GM23338 (cell line): ENCODE measurements at regions not wholly inside any gene's neighbourhood (a gene's known extent, or its start where the extent isn't known, plus 50 kb on each side); places are given as distances from the start of the nearest gene placed in this dataset.

Experiments
- ATAC-seq: fragments of 200-7000 bp; cut with Tn5 transposase; 3 replicates; pipeline ENCODE4 v1.9.1; 2020
- DNase-seq: peaks from one replicate; pipeline ENCODE4 v3.0.0-alpha.2; 2015; ENCODE audit warnings: low spot score
- H2AFZ ChIP-seq: fragments of 200-600 bp; sonication (generic); 2 replicates; pipeline ENCODE4 v1.8.0; 2016; ENCODE audit warnings: antibody characterized with exemption, mild to moderate bottlenecking, moderate library complexity
- H3F3A ChIP-seq: fragments of 200-600 bp; sonication (generic); replicated peaks from 2 replicates; pipeline ENCODE4 v1.8.0; 2017; ENCODE audit warnings: antibody characterized with exemption, mixed run types, low read depth
- H3K27ac ChIP-seq: fragments of 200-600 bp; sonication (generic); 2 replicates; pipeline ENCODE4 v1.6.1; 2016; ENCODE audit warnings: low read depth
- H3K27me3 ChIP-seq: fragments of 200-600 bp; sonication (generic); 2 replicates; pipeline ENCODE4 v1.8.0; 2016; ENCODE audit warnings: mild to moderate bottlenecking, mixed run types, moderate library complexity; ENCODE audit not compliant: insufficient read depth
- H3K36me3 ChIP-seq: fragments of 200-600 bp; sonication (generic); 2 replicates; pipeline ENCODE4 v1.8.0; 2016; ENCODE audit warnings: mild to moderate bottlenecking; ENCODE audit not compliant: insufficient read depth
- H3K4me1 ChIP-seq: fragments of 200-600 bp; sonication (generic); 2 replicates; pipeline ENCODE4 v1.8.0; 2016; ENCODE audit warnings: mild to moderate bottlenecking, moderate library complexity; ENCODE audit not compliant: insufficient read depth
- H3K4me2 ChIP-seq: fragments of 200-600 bp; sonication (generic); 2 replicates; pipeline ENCODE4 v1.7.1; 2017; ENCODE audit warnings: mixed run types
- H3K4me3 ChIP-seq: fragments of 200-600 bp; sonication (generic); 2 replicates; pipeline ENCODE4 v1.6.1; 2016; ENCODE audit warnings: mixed run types
- H3K79me2 ChIP-seq: fragments of 200-600 bp; sonication (generic); replicated peaks from 2 replicates; pipeline ENCODE4 v1.8.0; 2017; ENCODE audit warnings: mild to moderate bottlenecking; ENCODE audit not compliant: insufficient read depth
- H3K9me2 ChIP-seq: fragments of 200-600 bp; sonication (generic); 2 replicates; pipeline ENCODE4 v1.8.0; 2017; ENCODE audit not compliant: insufficient read depth
- H4K20me1 ChIP-seq: fragments of 200-600 bp; sonication (generic); replicated peaks from 2 replicates; pipeline ENCODE4 v1.8.0; 2017; ENCODE audit warnings: mild to moderate bottlenecking; ENCODE audit not compliant: insufficient read depth
- H3K27ac Mint-ChIP-seq: 2 replicates; pipeline ENCODE4 v1.8.0; 2020; ENCODE audit warnings: inconsistent platforms, mild to moderate bottlenecking, moderate library complexity, mixed read lengths
- H3K27me3 Mint-ChIP-seq: 3 replicates; pipeline ENCODE4 v1.8.0; 2022; ENCODE audit warnings: low read depth, mild to moderate bottlenecking, moderate library complexity, mixed read lengths, inconsistent platforms; ENCODE audit not compliant: insufficient read depth, poor library complexity
- H3K36me3 Mint-ChIP-seq: 3 replicates; pipeline ENCODE4 v1.8.0; 2021; ENCODE audit warnings: low read depth, mild to moderate bottlenecking, inconsistent platforms, moderate library complexity, mixed read lengths
- H3K4me1 Mint-ChIP-seq: 3 replicates; pipeline ENCODE4 v1.8.0; 2020; ENCODE audit warnings: mild to moderate bottlenecking, inconsistent platforms, mixed read lengths
- H3K4me3 Mint-ChIP-seq: 3 replicates; pipeline ENCODE4 v1.8.0; 2021; ENCODE audit warnings: moderate library complexity, mild to moderate bottlenecking, inconsistent platforms, mixed read lengths
- H3K9me3 Mint-ChIP-seq: 3 replicates; pipeline ENCODE4 v1.8.0; 2020; ENCODE audit warnings: moderate library complexity, mild to moderate bottlenecking, inconsistent platforms, mixed read lengths
- CREB1 ChIP-seq: fragments of 250-450 bp; sonication (Bioruptor Pico); IDR thresholded peaks from 2 replicates; pipeline ENCODE4 v1.5.0; 2020; ENCODE audit warnings: low read depth, mild to moderate bottlenecking, moderate library complexity
- EZH2phosphoT487 ChIP-seq: fragments of 200-600 bp; sonication (generic); IDR thresholded peaks from one replicate; pipeline ENCODE4 v1.8.1; 2018; ENCODE audit warnings: antibody characterized with exemption; ENCODE audit not compliant: unreplicated experiment
- JUNB ChIP-seq: IDR thresholded peaks from one replicate; pipeline ENCODE4 v1.6.1; 2016; ENCODE audit warnings: antibody characterized with exemption; ENCODE audit not compliant: unreplicated experiment
- NANOG ChIP-seq: IDR thresholded peaks from 2 replicates; pipeline ENCODE4 v1.6.1; 2016; ENCODE audit warnings: antibody characterized with exemption, borderline replicate concordance
- STAT1 ChIP-seq: IDR thresholded peaks from one replicate; pipeline ENCODE4 v1.6.1; 2016; ENCODE audit warnings: antibody characterized with exemption; ENCODE audit not compliant: unreplicated experiment
- ZNF331 ChIP-seq: fragments of 250-450 bp; sonication (Bioruptor Pico); IDR thresholded peaks from 2 replicates; pipeline ENCODE4 v1.5.0; 2020; ENCODE audit warnings: low read depth, mild to moderate bottlenecking, moderate library complexity
- TF ChIP-seq, protein P1 (sequence below), 2 experiments: fragments of 200-600 bp in 1 of 2; sonication (generic) in 1 of 2; conservative IDR thresholded peaks; 2 replicates each; pipeline versions ENCODE4 v1.5.1 to v1.6.1; 2016 to 2017; ENCODE audit warnings: antibody characterized with exemption in 2 of 2, low read depth in 2 of 2, mild to moderate bottlenecking in 2 of 2, moderate library complexity in 1 of 2
- TF ChIP-seq, protein P2 (sequence below): IDR thresholded peaks from one replicate; pipeline ENCODE4 v1.6.1; 2018; ENCODE audit warnings: antibody characterized with exemption; ENCODE audit not compliant: unreplicated experiment
- TF ChIP-seq, protein P3 (sequence below): IDR thresholded peaks from 2 replicates; pipeline ENCODE4 v1.6.1; 2016; ENCODE audit warnings: antibody characterized with exemption

DNA sequence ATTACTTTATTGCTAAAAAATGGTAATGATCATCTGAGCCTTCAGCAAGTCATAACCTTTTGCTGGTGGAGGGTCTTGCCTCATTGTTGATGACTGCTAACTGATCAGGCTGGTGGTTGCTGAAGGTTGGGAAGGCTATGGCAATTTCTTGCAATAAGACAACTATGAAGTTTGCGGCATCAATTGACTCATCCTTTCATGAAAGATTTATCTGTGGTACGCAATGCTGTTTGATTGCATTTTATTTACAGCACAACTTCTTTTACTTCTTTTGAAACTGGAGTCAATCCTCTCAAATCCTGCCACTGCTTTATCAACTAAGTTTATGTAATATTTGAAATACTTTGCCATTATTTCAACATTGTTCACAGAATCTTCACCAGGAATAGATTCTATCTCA lies 58.3 kb upstream of the ACO1 start:
- peaks cover 2% of the 10 kb centered on the region for H3K27me3 Mint-ChIP-seq
- H2AFZ ChIP-seq: no peak overlapping the region
- no peak overlapping the region for H3K27ac ChIP-seq
- H3K79me2 ChIP-seq: no peaks in the 10 kb centered on the region
- H3K4me1 Mint-ChIP-seq: peaks cover 5% of the 10 kb centered on the region; the same call in 2 of the 3 replicates
- H3K36me3 ChIP-seq: no peaks in the 10 kb centered on the region
- no peaks in the 10 kb centered on the region for H3K27me3 ChIP-seq
- no peaks in the 10 kb centered on the region for H3F3A ChIP-seq
- no peaks in the 10 kb centered on the region for H4K20me1 ChIP-seq
- no peak overlapping the region for H3K4me2 ChIP-seq
- no peak overlapping the region for H3K27ac Mint-ChIP-seq
- H3K4me3 Mint-ChIP-seq: no peak overlapping the region
- peaks cover 14% of the 10 kb centered on the region for H3K36me3 Mint-ChIP-seq
- ATAC-seq (no peak), DNase-seq (no peak)
- H3K4me1 ChIP-seq: no peaks in the 10 kb centered on the region
- peaks cover 8% of the 10 kb centered on the region; the same call in 1 of the 2 replicates for H3K9me2 ChIP-seq
- no peak overlapping the region for H3K4me3 ChIP-seq
- peaks cover 4% of the 10 kb centered on the region; the same call in 1 of the 3 replicates for H3K9me3 Mint-ChIP-seq
- TF ChIP-seq, protein P1, sequence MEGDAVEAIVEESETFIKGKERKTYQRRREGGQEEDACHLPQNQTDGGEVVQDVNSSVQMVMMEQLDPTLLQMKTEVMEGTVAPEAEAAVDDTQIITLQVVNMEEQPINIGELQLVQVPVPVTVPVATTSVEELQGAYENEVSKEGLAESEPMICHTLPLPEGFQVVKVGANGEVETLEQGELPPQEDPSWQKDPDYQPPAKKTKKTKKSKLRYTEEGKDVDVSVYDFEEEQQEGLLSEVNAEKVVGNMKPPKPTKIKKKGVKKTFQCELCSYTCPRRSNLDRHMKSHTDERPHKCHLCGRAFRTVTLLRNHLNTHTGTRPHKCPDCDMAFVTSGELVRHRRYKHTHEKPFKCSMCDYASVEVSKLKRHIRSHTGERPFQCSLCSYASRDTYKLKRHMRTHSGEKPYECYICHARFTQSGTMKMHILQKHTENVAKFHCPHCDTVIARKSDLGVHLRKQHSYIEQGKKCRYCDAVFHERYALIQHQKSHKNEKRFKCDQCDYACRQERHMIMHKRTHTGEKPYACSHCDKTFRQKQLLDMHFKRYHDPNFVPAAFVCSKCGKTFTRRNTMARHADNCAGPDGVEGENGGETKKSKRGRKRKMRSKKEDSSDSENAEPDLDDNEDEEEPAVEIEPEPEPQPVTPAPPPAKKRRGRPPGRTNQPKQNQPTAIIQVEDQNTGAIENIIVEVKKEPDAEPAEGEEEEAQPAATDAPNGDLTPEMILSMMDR (conservative IDR thresholded peaks at IDR 0.05; ENCODE audit: low read depth in 2 of 2): no peak
- TF ChIP-seq NANOG (no peak), EZH2phosphoT487 (no peak)
- TF ChIP-seq, protein P2, sequence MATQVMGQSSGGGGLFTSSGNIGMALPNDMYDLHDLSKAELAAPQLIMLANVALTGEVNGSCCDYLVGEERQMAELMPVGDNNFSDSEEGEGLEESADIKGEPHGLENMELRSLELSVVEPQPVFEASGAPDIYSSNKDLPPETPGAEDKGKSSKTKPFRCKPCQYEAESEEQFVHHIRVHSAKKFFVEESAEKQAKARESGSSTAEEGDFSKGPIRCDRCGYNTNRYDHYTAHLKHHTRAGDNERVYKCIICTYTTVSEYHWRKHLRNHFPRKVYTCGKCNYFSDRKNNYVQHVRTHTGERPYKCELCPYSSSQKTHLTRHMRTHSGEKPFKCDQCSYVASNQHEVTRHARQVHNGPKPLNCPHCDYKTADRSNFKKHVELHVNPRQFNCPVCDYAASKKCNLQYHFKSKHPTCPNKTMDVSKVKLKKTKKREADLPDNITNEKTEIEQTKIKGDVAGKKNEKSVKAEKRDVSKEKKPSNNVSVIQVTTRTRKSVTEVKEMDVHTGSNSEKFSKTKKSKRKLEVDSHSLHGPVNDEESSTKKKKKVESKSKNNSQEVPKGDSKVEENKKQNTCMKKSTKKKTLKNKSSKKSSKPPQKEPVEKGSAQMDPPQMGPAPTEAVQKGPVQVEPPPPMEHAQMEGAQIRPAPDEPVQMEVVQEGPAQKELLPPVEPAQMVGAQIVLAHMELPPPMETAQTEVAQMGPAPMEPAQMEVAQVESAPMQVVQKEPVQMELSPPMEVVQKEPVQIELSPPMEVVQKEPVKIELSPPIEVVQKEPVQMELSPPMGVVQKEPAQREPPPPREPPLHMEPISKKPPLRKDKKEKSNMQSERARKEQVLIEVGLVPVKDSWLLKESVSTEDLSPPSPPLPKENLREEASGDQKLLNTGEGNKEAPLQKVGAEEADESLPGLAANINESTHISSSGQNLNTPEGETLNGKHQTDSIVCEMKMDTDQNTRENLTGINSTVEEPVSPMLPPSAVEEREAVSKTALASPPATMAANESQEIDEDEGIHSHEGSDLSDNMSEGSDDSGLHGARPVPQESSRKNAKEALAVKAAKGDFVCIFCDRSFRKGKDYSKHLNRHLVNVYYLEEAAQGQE: no peak

DNA sequence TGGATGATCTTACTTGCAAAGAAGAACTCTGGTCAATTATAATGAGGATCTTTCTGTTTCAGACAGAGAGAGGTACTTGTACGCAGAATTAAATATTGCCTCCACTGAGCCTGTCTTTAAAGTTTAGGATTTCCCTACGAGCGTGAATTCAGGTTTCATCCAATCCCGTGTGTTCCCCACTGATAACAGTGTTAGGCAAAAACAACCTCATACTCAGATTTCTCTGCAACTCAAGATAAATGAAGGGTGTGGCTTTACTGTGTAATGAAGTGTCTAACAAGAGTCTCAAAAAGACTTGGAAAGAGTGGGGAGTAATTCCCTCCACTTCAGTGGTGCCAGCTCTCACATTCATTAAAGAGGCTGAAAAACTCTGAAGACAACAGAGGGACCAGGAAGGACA lies 53.2 kb upstream of the ACO1 start:
- Mint-ChIP-seq H3K4me1 (peaks cover 5% of the 10 kb centered on the region), H3K9me3 (peaks cover 4% of the 10 kb centered on the region; the same call in 1 of the 3 replicates), H3K27me3 (peaks cover 5% of the 10 kb centered on the region), H3K36me3 (peaks cover 14% of the 10 kb centered on the region), H3K27ac (no peak overlapping the region), H3K4me3 (no peak overlapping the region)
- peak overlapping the region; percentile 50; the same call in 1 of the 2 replicates for H2AFZ ChIP-seq
- no peak overlapping the region for H3K4me3 ChIP-seq
- ATAC-seq (no peak), DNase-seq (no peak)
- no peak overlapping the region for H3K4me2 ChIP-seq
- H3K27ac ChIP-seq: no peak overlapping the region
- H3K79me2 ChIP-seq: no peaks in the 10 kb centered on the region
- no peaks in the 10 kb centered on the region for H3K36me3 ChIP-seq
- H3F3A ChIP-seq: no peaks in the 10 kb centered on the region
- H4K20me1 ChIP-seq: no peaks in the 10 kb centered on the region
- H3K9me2 ChIP-seq: peaks cover 8% of the 10 kb centered on the region; the same call in 1 of the 2 replicates
- H3K4me1 ChIP-seq: no peaks in the 10 kb centered on the region
- no peaks in the 10 kb centered on the region for H3K27me3 ChIP-seq
- TF ChIP-seq NANOG (no peak), ZNF331 (CRISPR knock-in tag) (no peak), JUNB (no peak), CREB1 (CRISPR knock-in tag) (no peak), STAT1 (no peak)
- TF ChIP-seq, protein P3, sequence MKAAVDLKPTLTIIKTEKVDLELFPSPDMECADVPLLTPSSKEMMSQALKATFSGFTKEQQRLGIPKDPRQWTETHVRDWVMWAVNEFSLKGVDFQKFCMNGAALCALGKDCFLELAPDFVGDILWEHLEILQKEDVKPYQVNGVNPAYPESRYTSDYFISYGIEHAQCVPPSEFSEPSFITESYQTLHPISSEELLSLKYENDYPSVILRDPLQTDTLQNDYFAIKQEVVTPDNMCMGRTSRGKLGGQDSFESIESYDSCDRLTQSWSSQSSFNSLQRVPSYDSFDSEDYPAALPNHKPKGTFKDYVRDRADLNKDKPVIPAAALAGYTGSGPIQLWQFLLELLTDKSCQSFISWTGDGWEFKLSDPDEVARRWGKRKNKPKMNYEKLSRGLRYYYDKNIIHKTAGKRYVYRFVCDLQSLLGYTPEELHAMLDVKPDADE: no peak
- TF ChIP-seq, protein P1 (conservative IDR thresholded peaks at IDR 0.05; ENCODE audit: low read depth in 2 of 2): no peak
